Neural cell (in vitro differentiated cells): ENCODE measurements at regions not wholly inside any gene's neighbourhood (a gene's known extent, or its start where the extent isn't known, plus 50 kb on each side); places are given as distances from the start of the nearest gene placed in this dataset.

Experiments used
- MXI1 ChIP-seq: fragments of 450-650 bp; conservative IDR thresholded peaks from 2 replicates; pipeline ENCODE4 v1.6.1; 2014; ENCODE audit warnings: antibody characterized with exemption, mild to moderate bottlenecking; ENCODE audit not compliant: poor library complexity, severe bottlenecking
- POLR2AphosphoS5 ChIP-seq: IDR thresholded peaks from 2 replicates; pipeline ENCODE4 v1.6.1; 2012
- TF ChIP-seq, protein P1 (sequence below): fragments of 450-650 bp; IDR thresholded peaks from 2 replicates; pipeline ENCODE4 v1.5.1; 2014; ENCODE audit warnings: antibody characterized with exemption, mild to moderate bottlenecking, moderate library complexity; ENCODE audit not compliant: poor library complexity, severe bottlenecking
- TF ChIP-seq, protein P2 (sequence below): IDR thresholded peaks from 2 replicates; pipeline ENCODE4 v1.6.1; 2012; ENCODE audit warnings: borderline replicate concordance

DNA sequence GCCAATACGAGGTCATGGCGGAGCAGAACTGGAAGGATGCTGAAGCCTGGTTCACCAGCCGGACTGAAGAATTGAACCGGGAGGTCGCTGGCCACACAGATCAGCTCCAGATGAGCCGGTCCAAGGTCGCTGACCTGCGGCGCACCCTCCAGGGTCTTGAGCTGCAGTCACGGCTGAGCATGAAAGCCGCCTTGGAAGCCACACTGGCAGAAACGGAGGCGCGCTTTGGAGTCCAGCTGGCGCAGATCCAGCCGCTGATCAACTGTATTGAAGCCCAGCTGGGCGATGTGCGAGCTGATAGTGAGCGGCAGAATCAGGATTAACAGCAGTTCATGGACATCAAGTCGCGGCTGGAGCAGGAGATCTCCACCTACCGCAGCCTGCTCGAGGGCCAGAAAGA is 296.9 kb downstream of the OGFRL1 start:
- TF ChIP-seq, protein P1, sequence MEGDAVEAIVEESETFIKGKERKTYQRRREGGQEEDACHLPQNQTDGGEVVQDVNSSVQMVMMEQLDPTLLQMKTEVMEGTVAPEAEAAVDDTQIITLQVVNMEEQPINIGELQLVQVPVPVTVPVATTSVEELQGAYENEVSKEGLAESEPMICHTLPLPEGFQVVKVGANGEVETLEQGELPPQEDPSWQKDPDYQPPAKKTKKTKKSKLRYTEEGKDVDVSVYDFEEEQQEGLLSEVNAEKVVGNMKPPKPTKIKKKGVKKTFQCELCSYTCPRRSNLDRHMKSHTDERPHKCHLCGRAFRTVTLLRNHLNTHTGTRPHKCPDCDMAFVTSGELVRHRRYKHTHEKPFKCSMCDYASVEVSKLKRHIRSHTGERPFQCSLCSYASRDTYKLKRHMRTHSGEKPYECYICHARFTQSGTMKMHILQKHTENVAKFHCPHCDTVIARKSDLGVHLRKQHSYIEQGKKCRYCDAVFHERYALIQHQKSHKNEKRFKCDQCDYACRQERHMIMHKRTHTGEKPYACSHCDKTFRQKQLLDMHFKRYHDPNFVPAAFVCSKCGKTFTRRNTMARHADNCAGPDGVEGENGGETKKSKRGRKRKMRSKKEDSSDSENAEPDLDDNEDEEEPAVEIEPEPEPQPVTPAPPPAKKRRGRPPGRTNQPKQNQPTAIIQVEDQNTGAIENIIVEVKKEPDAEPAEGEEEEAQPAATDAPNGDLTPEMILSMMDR = no peak
- TF ChIP-seq POLR2AphosphoS5 (no peak), MXI1 (no peak)
- TF ChIP-seq, protein P2, sequence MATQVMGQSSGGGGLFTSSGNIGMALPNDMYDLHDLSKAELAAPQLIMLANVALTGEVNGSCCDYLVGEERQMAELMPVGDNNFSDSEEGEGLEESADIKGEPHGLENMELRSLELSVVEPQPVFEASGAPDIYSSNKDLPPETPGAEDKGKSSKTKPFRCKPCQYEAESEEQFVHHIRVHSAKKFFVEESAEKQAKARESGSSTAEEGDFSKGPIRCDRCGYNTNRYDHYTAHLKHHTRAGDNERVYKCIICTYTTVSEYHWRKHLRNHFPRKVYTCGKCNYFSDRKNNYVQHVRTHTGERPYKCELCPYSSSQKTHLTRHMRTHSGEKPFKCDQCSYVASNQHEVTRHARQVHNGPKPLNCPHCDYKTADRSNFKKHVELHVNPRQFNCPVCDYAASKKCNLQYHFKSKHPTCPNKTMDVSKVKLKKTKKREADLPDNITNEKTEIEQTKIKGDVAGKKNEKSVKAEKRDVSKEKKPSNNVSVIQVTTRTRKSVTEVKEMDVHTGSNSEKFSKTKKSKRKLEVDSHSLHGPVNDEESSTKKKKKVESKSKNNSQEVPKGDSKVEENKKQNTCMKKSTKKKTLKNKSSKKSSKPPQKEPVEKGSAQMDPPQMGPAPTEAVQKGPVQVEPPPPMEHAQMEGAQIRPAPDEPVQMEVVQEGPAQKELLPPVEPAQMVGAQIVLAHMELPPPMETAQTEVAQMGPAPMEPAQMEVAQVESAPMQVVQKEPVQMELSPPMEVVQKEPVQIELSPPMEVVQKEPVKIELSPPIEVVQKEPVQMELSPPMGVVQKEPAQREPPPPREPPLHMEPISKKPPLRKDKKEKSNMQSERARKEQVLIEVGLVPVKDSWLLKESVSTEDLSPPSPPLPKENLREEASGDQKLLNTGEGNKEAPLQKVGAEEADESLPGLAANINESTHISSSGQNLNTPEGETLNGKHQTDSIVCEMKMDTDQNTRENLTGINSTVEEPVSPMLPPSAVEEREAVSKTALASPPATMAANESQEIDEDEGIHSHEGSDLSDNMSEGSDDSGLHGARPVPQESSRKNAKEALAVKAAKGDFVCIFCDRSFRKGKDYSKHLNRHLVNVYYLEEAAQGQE = no peak
